GM12874 (cell line): ENCODE measurements at regions not wholly inside any gene's neighbourhood (a gene's known extent, or its start where the extent isn't known, plus 50 kb on each side); places are given as distances from the start of the nearest gene placed in this dataset.

ENCODE experiments used
- CTCF ChIP-seq: IDR thresholded peaks from 2 replicates; pipeline ENCODE4 v1.5.1; 2011; ENCODE audit warnings: low read depth, mild to moderate bottlenecking, control low read depth, low read length, moderate library complexity; ENCODE audit not compliant: insufficient read depth

GRCh38 chr2:192277494-192278109 lies 82.9 kb upstream of the TMEFF2 start:
- no peak for TF ChIP-seq CTCF

GRCh38 chr2:192275632-192276031 lies 80.9 kb upstream of the TMEFF2 start:
- TF ChIP-seq CTCF, result no peak

- TF ChIP-seq CTCF, result no peak
These were observed 72.8 kb upstream of the TMEFF2 start for GRCh38 chr2:192267484-192267883.

- no peak for TF ChIP-seq CTCF
These were observed 71.0 kb upstream of the TMEFF2 start for GRCh38 chr2:192265751-192266150.

GRCh38 chr2:192254444-192254843 lies 59.7 kb upstream of the TMEFF2 start:
- no peak for TF ChIP-seq CTCF

GRCh38 chr2:192253692-192254091 lies 59.0 kb upstream of the TMEFF2 start:
- TF ChIP-seq CTCF, result no peak

- no peak for TF ChIP-seq CTCF
These were observed 56.2 kb upstream of the TMEFF2 start for GRCh38 chr2:192250961-192251360.
